Osteoblast (primary cell): ENCODE measurements at regions not wholly inside any gene's neighbourhood (a gene's known extent, or its start where the extent isn't known, plus 50 kb on each side); places are given as distances from the start of the nearest gene placed in this dataset.

Experiments used
- DNase-seq: peaks from one replicate; pipeline ENCODE4 v3.0.0; 2011; ENCODE audit warnings: low spot score, mixed read lengths; ENCODE audit not compliant: insufficient read length; ENCODE audit errors: missing footprints
- H2AFZ ChIP-seq: 2 replicates; pipeline ENCODE4 v1.6.0; 2011; ENCODE audit warnings: mild to moderate bottlenecking, low read length
- H3K27ac ChIP-seq: 2 replicates; pipeline ENCODE4 v1.5.1; 2011; ENCODE audit warnings: mild to moderate bottlenecking, low read depth, low read length, moderate library complexity
- H3K27me3 ChIP-seq: 2 replicates; pipeline ENCODE4 v1.6.0; 2012; ENCODE audit warnings: mild to moderate bottlenecking, control low read depth, inconsistent platforms, low read length, moderate library complexity; ENCODE audit not compliant: insufficient read depth
- H3K36me3 ChIP-seq: 2 replicates; pipeline ENCODE4 v1.5.1; 2011; ENCODE audit warnings: mild to moderate bottlenecking, low read length, control low read depth, moderate library complexity; ENCODE audit not compliant: insufficient read depth
- H3K4me1 ChIP-seq: 2 replicates; pipeline ENCODE4 v1.5.1; 2011; ENCODE audit warnings: mild to moderate bottlenecking, low read length, control low read depth, moderate library complexity; ENCODE audit not compliant: insufficient read depth
- H3K4me2 ChIP-seq: 2 replicates; pipeline ENCODE4 v1.6.0; 2011; ENCODE audit warnings: mild to moderate bottlenecking, low read length; ENCODE audit not compliant: insufficient read depth
- H3K4me3 ChIP-seq: fragments of 200-600 bp; sonication (generic); 3 replicates; pipeline ENCODE4 v1.5.1; 2012; ENCODE audit warnings: mild to moderate bottlenecking, low read length, inconsistent platforms; ENCODE audit not compliant: insufficient read depth
- H3K79me2 ChIP-seq: 2 replicates; pipeline ENCODE4 v1.6.0; 2012; ENCODE audit warnings: mild to moderate bottlenecking, low read length, control low read depth, inconsistent platforms; ENCODE audit not compliant: insufficient read depth
- H3K9me3 ChIP-seq: 2 replicates; pipeline ENCODE4 v1.5.1; 2011; ENCODE audit warnings: low read depth, low read length, control low read depth
- H4K20me1 ChIP-seq: 2 replicates; pipeline ENCODE4 v1.6.0; 2012; ENCODE audit warnings: mild to moderate bottlenecking, low read length, control low read depth; ENCODE audit not compliant: insufficient read depth
- TF ChIP-seq, protein P1 (sequence below): IDR thresholded peaks from 2 replicates; pipeline ENCODE4 v1.5.1; 2011; ENCODE audit warnings: mild to moderate bottlenecking, low read depth, low read length, moderate library complexity; ENCODE audit errors: extremely low read depth

DNA sequence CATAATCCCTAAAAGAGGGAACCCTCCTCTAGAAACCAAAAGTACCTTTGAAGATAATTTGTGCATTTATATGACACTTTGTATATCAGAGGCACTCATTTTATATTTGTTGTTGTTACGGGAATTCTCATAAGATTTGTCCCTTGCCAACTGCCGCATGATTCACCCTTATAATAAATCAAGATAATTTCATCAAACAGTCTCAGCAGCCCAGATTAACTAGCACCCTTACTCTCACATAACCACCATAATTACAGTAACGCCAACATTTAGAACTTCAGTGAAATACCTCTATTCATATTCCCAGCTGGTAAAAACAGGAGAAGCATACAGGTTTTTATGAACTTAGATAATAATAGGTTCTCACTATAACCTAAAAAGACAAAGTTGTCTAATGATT, 271.9 kb downstream of the LRRC3B start:
- TF ChIP-seq, protein P1, sequence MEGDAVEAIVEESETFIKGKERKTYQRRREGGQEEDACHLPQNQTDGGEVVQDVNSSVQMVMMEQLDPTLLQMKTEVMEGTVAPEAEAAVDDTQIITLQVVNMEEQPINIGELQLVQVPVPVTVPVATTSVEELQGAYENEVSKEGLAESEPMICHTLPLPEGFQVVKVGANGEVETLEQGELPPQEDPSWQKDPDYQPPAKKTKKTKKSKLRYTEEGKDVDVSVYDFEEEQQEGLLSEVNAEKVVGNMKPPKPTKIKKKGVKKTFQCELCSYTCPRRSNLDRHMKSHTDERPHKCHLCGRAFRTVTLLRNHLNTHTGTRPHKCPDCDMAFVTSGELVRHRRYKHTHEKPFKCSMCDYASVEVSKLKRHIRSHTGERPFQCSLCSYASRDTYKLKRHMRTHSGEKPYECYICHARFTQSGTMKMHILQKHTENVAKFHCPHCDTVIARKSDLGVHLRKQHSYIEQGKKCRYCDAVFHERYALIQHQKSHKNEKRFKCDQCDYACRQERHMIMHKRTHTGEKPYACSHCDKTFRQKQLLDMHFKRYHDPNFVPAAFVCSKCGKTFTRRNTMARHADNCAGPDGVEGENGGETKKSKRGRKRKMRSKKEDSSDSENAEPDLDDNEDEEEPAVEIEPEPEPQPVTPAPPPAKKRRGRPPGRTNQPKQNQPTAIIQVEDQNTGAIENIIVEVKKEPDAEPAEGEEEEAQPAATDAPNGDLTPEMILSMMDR, result no peak
- no peak overlapping the region for H3K27ac ChIP-seq
- no peak overlapping the region for H3K4me3 ChIP-seq
- H3K9me3 ChIP-seq, result no peaks in the 10 kb centered on the region
- DNase-seq, result no peak
- no peaks in the 10 kb centered on the region for H3K4me1 ChIP-seq
- no peak overlapping the region for H3K4me2 ChIP-seq
- H3K27me3 ChIP-seq, result no peaks in the 10 kb centered on the region
- no peaks in the 10 kb centered on the region for H4K20me1 ChIP-seq
- no peaks in the 10 kb centered on the region for H3K36me3 ChIP-seq
- no peaks in the 10 kb centered on the region for H3K79me2 ChIP-seq
- no peak overlapping the region for H2AFZ ChIP-seq

DNA sequence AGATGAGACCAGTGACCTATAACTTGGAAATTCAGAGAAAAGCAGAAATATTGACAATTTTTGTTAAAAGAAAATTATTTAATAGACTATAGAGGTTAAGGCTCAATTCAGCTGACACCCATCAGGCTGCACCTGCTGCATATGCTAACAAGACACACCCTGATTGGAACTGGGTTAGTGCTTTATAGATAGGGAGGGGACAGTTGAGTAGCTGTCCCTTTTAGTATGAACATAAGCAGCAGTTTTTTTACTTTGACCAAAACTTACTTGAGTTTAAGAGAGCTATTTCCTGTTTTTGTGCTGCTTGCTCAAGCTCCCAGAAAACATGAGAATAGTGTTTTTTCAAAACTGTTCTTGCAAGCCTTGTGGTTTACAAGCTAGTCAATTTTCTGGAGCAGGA, 292.6 kb downstream of the LRRC3B start:
- Histone ChIP-seq H3K27me3 (no peaks in the 10 kb centered on the region), H3K36me3 (no peaks in the 10 kb centered on the region), H3K4me1 (no peaks in the 10 kb centered on the region), H3K4me2 (no peak overlapping the region), H3K27ac (no peak overlapping the region), H3K79me2 (no peaks in the 10 kb centered on the region), H4K20me1 (no peaks in the 10 kb centered on the region), H2AFZ (no peak overlapping the region), H3K4me3 (no peak overlapping the region), H3K9me3 (peaks cover 4% of the 10 kb centered on the region)
- TF ChIP-seq, protein P1, result no peak
- DNase-seq, result no peak

DNA sequence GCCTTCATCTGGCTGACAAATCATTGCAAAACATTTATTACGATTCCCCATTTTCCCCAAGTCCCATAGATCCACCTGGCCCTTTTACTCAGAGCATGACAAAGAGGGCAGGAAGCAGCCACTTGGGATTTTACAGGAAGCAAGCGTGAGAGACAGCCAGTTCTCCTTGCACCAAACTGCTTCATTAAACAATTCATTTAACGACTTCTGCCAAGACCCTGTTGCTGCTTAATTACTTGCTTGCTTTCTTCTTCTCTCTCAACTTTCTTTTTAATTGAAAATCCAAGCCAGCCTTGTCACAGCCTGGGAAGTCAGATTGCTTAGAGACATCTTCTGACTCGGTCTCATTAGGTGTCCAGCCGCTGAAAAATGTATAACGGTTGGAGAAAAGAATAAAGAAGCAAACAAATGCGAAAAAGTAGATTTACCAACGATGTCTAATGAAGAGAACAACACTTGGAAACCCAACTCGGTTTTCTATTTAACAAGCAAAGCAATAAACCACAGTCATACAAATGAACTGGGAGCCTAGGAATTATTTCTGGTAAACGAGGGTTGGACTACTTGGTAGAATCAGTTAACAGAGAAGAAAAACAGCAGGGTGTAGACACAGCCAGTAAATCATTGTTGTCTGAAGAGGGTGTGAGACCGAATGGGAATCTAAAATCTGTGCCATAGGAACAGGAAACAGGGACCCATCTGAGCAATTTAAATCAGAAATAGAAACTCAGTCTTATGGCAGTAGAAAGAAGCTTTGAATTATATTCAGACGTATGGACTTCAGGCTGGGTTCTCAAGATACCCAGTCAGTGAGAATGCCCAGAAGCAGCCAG, 298.3 kb downstream of the LRRC3B start:
- Histone ChIP-seq H3K27ac (no peak overlapping the region), H3K4me2 (no peak overlapping the region), H3K27me3 (no peaks in the 10 kb centered on the region), H3K79me2 (no peaks in the 10 kb centered on the region), H3K36me3 (no peaks in the 10 kb centered on the region), H4K20me1 (no peaks in the 10 kb centered on the region), H3K4me3 (no peak overlapping the region), H3K9me3 (peaks cover 6% of the 10 kb centered on the region), H2AFZ (no peak overlapping the region), H3K4me1 (no peaks in the 10 kb centered on the region)
- no peak for DNase-seq
- TF ChIP-seq, protein P1, result no peak

DNA sequence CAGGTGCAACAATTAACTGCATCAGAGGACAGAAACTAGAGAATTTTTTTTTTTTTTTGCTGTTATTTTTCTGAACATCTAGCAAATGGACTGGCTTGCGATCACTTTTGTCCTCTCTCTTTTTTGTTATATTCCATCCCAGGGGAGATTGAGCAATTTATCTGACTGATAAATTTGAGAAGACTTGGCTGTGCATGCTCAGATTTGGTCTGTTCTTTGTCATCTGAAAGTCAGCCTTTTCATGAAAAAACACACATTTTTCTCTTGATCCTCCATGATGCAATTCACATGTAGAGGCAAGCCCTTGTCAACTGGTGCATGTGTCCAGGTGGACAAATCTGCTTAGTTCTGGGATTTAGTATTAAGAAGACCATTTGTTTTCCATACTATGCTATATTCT, 309.3 kb downstream of the LRRC3B start:
- H3K9me3 ChIP-seq, result no peaks in the 10 kb centered on the region
- no peak overlapping the region for H3K4me3 ChIP-seq
- no peaks in the 10 kb centered on the region for H3K79me2 ChIP-seq
- H2AFZ ChIP-seq, result no peak overlapping the region
- no peak overlapping the region for H3K4me2 ChIP-seq
- TF ChIP-seq, protein P1, result no peak
- no peaks in the 10 kb centered on the region for H3K4me1 ChIP-seq
- H3K27ac ChIP-seq, result no peak overlapping the region
- H3K36me3 ChIP-seq, result no peaks in the 10 kb centered on the region
- H4K20me1 ChIP-seq, result no peaks in the 10 kb centered on the region
- H3K27me3 ChIP-seq, result no peaks in the 10 kb centered on the region
- no peak for DNase-seq
